Gastrocnemius medialis (tissue), 4 donors: ENCODE measurements at regions not wholly inside any gene's neighbourhood (a gene's known extent, or its start where the extent isn't known, plus 50 kb on each side); places are given as distances from the start of the nearest gene placed in this dataset.

ENCODE experiments used
- POLR2A ChIP-seq, 2 donors: fragments of 450-650 bp; IDR thresholded peaks; one replicate each; pipeline ENCODE4 v1.6.1; 2017; ENCODE audit warnings: antibody characterized with exemption in 2 of 2, mild to moderate bottlenecking in 2 of 2, moderate library complexity in 2 of 2
- TF ChIP-seq, protein P1 (sequence below), 5 experiments: fragments of 450-650 bp in 3 of 5; fragments of 200-600 bp in 2 of 5; sonication (generic) in 2 of 5; IDR thresholded peaks in 4 of 5; conservative IDR thresholded peaks in 1 of 5; 1 replicate in 4 of 5; 2 replicates in 1 of 5; pipeline ENCODE4 v1.5.1; 2016 to 2019; ENCODE audit warnings: antibody characterized with exemption in 5 of 5, mild to moderate bottlenecking in 3 of 5, moderate library complexity in 3 of 5

DNA sequence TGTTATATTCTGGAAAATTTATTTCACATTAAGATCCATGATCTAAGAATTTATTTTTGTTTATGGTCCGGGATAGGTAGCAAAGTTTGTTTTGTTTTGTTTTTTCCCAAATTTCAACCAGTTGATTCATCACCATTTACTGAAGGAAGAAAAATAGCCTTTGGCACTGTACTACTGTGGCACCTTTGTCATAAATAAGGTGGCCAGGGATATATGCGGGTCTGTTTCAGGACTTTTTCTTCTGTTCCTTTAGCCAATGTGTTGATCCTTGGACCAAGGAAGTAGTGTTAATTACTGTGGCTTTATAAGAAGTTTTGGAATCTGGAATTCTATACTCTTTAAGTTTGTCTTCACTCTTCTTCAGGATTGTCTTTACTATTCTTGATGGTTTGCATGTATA lies 171.7 kb downstream of the FAXC start:
- TF ChIP-seq, protein P1, sequence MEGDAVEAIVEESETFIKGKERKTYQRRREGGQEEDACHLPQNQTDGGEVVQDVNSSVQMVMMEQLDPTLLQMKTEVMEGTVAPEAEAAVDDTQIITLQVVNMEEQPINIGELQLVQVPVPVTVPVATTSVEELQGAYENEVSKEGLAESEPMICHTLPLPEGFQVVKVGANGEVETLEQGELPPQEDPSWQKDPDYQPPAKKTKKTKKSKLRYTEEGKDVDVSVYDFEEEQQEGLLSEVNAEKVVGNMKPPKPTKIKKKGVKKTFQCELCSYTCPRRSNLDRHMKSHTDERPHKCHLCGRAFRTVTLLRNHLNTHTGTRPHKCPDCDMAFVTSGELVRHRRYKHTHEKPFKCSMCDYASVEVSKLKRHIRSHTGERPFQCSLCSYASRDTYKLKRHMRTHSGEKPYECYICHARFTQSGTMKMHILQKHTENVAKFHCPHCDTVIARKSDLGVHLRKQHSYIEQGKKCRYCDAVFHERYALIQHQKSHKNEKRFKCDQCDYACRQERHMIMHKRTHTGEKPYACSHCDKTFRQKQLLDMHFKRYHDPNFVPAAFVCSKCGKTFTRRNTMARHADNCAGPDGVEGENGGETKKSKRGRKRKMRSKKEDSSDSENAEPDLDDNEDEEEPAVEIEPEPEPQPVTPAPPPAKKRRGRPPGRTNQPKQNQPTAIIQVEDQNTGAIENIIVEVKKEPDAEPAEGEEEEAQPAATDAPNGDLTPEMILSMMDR (IDR thresholded peaks at IDR 0.05 in 4 of 5, conservative IDR thresholded peaks at IDR 0.05 in 1 of 5): no peak
- no peak for TF ChIP-seq POLR2A (IDR thresholded peaks at IDR 0.05)
